Left lobe of liver (tissue), 2 donors: ENCODE measurements at regions not wholly inside any gene's neighbourhood (a gene's known extent, or its start where the extent isn't known, plus 50 kb on each side); places are given as distances from the start of the nearest gene placed in this dataset.

Experiments used
- ATAC-seq: fragments of 200-7000 bp; cut with Tn5 transposase; one replicate; pipeline ENCODE4 v1.9.1; 2020; ENCODE audit warnings: mild to moderate bottlenecking, moderate library complexity
- DNase-seq: peaks from one replicate; pipeline ENCODE4 v3.0.0-alpha.2; 2020; ENCODE audit warnings: low spot score
- donor health status: DM: no; HTN: no; CAD: no; lungs with moderate emphysema.
- donor health status: DM: no; HTN: yes; CAD: no.

DNA sequence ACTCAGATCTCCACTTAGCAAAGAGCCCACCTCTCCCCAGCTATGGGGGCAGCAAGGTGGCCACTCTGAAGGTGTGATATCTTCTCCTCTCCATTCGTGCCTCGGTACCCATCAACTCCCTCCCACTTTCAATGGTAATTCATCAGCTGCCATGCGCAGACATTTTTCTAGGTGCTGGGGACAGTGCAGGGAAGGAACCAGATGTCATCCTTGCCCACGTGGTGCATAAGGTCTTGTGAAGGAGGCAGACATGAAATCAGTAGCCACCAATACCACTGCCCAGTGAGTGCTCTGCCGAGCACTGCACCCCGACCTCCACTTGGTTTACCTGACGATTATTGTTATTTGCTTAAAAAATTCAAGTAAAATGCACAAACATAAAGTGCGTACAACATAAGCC lies 76.3 kb upstream of the CSF3R start:
- no peak for ATAC-seq
- no peak for DNase-seq

DNA sequence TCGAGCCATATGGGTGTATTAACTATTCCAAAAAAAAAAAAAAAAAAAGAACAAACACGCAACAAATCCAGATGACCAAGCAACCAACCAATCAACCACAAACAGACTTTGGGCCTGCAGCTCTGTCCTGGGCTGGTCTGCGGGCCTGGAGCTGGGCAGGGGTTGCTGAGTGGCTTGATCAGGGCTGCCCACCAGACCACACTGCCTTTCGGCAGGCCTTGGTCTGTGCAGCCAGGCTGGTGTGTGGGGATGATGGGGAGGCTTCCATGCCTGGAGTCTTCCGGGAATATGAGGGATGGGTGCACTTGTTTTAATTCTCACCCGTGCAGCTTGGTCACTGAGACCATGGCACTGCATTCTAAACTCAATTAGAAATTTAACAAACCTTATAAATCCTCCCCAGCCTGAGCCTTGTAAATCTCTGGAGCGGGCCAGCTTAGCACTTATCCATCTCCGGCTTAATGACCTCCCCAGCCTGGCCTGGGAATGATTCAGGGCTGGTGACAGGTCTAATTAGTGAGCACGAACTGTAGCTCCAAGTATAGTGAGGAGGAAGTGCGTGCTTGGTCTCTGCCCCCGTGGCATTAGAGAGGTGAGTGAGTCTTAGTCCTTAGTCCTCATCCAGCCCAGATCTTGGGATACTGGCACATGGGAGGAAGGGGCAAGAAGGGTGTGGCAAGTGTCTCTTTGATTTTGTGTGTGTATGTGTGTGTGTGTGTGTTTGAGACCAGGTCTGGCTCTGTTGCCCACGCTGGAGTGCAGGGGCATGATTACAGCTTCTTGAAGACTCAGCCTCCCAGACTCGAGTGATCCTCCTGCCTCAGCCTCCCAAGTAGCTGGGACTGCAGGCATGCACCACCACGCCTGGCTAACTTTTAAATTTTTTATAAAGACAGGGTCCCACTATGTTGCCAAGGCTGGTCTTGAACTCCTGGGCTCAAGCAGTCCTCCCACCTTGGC lies 74.6 kb upstream of the CSF3R start:
- no peak for ATAC-seq
- no peak for DNase-seq

DNA sequence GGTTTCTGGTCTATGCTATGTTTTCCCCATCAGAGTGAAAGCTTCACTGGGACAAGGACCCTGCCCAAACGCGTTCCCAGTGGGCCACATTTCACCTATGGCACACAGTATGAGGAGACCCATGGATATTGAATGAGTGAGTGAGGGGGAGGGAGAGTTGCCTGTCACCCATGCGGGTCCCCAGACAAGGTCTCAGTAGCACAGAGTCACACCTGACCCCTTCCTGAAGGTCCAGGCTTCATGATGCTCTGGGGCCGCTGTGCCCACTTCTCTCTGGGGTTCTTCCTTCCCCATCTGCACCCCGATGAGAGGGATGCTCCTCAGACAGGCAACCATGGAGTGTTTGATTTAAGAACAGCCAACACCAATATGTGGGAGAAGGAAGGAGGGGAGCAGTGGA lies 72.3 kb upstream of the CSF3R start:
- no peak for DNase-seq

DNA sequence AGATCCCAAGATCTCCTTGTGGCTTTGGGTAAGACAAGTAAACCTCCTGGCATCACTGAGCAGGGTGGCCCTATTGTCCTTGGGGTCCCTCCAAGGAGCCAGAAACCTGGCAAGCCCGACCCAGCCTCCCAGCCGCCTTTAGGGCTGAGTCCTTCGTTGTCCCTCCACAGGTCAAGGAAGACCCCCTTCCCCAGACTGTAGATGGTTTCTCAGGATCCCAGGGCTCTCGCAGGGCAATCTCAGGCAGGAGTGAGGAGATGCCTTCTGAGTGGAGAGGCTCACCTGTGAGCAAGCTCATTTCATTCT lies 71.6 kb upstream of the CSF3R start:
- no peak for DNase-seq
- no peak for ATAC-seq

More for the DNA sequence above, 72.3 kb upstream of the CSF3R start:
- ATAC-seq = no peak

DNA sequence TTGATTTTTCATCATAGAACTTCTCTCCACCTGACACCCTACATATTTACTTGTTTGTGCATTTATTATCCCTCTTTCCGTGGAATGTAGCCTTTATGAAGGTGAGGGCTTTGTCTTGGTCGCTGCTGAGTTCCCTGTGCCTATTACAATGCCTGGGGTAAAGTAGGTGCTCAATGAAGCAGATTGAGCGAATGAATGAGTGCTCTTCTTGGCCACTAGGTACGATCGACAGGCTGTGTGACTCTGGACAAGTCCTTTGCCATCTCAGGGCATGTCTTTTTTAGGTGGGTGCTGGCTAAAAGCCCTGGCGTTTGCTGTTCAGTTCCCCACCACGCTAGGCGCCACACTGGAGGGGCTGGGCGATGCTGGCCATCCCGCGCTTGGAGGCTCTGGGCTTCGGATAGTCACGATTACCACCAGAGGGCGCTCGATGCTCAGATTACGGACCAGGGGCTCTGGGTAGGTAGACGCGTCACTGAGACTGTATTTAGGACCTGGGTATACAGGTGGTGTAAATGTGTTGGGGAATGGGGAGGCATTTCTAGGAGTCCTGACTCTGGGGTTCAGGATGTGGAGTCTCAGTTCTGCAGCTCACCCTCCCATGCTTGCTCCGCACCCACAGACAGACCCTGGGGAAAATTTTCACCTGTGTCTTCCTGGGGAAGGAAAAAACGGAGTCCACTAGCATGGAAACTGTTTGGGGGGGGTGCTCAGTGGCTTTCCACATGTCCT lies 71.0 kb upstream of the CSF3R start:
- DNase-seq (peak; percentile 64), ATAC-seq (peak; percentile 92)

DNA sequence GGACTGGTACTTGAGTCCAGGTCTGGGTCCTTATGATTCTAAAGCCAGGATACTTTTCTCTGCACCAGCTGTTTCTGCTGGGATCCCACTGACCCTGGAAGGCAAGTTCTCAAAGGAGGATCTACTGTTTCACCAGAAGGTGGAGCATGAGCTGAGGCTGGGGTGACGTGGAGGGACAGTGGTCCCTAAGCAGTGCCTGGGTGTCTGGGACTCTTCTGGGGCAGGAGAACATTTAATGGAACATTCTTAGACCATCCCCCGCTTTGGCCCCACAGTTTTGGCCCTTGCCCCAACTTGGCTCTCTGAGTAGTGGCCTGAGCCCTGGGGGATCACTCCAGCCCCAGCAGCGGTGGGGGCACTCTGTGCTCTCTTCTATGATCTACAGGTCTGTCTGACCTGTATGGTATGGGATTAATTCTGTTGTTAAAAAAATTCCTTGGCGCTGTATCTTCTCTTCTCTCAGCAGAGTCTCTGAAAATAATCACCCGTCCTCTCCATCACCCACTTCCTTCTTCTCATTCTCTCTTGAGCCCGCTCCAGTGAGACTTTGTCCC lies 60.3 kb upstream of the CSF3R start:
- peak; percentile 18 for DNase-seq

DNA sequence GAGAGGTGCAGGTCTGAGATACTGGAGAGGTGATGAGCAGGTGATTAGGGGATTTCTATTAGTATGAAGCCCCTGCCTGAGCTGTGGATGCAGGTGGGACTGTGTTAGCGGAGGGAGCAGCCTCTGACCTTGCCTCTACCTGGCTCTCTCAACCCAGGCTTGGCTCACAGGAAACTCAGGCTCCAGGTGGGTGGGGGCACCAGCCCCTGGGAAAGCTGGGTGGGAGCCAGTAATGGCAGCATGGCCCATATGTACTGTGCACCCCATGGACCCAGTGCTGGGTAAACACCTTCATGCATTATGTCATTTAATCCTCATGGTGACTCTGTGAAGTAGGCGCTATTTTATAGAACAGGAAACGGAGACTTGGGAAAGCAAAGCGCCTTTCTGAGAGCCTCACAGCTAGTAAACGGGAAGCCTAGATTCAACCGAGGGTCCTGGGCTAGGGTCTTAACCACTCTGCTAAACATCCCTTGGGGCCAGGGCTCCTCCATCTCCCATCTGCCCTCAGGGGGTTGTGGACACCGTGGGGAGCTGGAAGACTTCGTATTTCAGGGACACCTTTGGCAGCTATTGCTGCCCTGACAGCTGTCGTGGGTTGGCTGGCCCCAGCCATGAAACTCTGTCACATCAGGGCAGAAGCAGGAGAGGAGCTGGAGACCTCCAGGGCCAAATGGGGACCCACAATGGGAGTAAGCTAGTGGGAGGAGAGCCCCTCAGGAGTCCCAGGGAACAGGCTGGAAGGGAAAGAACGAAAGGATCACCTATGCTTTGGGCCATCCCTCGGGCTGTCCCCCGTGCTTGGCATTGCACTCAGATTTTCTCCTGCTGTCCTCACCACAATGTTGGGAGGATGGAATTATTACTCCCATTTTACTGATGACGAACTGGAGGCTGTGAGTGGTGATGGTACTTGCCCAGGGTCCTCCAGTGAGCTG lies 59.6 kb upstream of the CSF3R start:
- no peak for ATAC-seq
- DNase-seq = peak; percentile 33

More for the DNA sequence above, 60.3 kb upstream of the CSF3R start:
- peak; percentile 36 for ATAC-seq

DNA sequence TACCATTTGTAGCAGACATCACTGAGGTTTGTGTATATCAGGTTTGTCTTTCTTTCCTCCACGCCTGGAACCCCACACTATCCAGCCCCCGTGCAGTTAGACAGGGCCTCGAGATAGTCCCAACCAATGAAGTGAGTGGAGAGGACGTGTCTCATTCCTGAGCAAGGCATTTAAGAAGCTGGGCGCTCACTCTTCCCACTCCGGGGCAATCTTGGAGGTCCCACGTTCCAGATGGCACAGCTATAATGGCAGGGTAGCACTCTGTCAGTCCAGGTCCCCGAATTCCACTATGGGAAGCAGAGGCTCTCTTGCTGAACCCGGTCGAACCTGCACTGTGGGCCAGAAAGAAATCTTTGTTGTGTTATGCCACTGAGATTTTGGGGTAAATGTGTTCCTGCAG lies 57.3 kb upstream of the CSF3R start:
- peak; percentile 34 for DNase-seq

DNA sequence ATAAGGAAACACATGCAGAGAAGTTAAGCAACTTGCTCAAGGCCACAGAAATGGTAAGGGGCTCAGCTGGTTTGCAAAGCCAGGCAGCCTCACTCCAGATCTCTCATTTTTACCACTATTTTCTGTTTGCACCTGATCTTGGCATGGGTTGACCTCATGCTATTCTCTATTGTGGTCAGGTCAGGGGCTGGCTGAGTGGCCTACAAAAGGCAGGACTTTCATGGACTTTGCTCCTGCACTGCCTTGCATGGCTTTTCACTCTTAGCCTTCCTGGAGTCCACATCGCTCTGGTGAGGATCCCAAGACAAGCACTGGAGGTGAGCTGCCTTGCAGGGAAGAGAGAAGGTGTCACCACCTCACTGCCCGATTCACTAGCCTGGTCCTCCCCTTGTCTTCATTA lies 56.8 kb upstream of the CSF3R start:
- DNase-seq = peak; percentile 7

More for the DNA sequence above, 57.3 kb upstream of the CSF3R start:
- no peak for ATAC-seq

DNA sequence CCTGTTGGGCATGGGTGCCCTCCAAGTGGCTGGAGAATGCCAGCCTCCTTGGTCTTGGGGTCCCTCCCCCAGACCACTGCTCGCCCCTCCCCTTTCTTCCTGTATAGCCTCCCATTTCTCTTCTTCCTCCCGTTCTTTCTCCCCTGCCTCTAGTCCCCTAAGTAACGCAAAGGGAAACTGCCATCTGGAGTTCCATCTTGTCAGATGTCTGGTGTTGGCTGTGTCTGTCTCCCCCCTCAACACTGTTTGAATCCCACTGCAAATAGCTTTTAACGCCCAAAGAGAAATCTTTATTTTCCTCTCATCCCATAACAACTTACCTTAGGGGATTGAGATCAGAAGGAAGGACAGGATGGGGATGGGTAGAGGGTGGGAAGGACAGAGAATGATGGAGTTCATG lies 55.3 kb upstream of the CSF3R start:
- no peak for ATAC-seq
- no peak for DNase-seq

More for the DNA sequence above, 56.8 kb upstream of the CSF3R start:
- ATAC-seq = peak; percentile 20

DNA sequence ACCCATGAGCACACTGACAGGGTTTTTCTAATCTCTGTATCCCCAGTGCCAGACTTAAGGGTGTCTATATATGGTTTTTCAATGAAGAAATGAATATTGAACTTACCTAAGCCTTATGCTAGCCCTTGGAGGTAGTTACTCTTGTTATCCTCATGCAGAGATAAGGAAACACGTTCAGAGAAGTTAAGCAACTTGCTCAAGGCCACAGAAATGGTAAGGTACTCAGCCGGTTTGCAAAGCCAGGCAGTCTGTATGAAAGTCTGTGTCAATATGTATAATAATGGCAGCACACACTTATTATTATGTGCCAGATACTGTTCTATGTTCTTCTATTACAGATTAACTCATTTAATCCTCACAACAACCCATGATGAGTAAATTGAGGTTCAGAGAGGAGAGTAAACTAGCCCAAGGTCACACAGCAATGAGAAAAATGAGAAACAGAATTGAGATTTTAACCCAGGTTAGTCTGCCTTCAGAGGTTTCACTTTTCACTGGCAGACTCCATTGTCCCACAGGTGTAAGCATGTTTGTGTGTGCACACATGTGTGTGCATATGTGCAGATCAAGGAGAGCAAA lies 54.6 kb upstream of the CSF3R start:
- no peak for ATAC-seq

DNA sequence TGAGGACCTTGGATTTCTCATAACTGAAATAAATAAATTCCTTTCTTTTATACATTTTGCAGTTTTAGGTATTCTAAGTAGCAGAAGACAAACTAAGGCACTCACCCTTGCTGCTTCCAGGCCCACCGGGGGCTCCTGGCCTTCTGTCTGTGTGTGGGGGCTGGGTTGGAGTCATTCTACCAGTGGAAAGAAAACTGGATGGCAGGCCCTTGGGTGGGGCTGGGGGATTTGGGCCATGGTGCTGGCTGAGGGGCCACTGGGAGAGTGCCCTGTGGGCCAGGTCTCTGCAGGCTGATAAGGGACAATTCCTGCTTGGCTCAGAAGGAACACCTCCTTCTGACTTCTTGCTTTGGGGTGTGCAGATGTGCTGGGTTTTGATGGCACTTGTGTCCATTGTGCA lies 54.0 kb upstream of the CSF3R start:
- DNase-seq (peak; percentile 36), ATAC-seq (no peak)

More for the DNA sequence above, 54.6 kb upstream of the CSF3R start:
- no peak for DNase-seq

DNA sequence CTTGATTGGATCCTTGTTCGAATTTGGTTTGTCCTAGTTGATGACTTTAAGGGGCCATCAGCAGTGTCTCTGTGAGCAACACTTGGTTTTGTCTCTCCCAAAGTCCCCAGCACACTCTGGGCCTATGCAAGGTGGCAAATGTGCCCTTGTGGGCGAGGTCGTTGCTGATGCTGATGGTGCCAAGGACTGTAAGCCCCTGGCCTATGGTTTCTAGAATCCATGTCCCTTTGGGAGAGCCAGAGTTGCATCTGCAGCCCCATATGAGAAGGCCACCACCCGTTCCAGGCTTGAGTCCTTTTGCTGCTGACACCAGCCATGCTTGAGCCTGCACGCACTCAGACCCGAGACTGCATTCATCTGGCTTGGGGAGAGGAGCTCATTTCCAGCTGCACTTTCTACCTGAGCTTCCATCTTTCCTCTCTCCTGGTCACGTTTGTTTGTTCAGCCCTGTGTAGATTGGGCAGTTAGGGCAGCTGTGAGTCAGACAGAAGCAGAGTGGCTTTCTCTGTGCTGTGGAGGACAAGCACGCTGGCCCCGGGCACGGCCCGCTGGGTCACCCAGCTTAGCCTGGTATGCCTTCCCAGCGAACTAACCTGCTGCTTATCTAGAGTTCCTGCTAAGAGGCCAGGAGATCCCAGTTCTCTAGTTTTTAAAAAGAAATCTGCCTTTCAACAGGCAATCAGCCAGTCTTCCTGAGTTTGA lies 52.1 kb upstream of the CSF3R start:
- ATAC-seq = no peak
- peak; percentile 31 for DNase-seq

DNA sequence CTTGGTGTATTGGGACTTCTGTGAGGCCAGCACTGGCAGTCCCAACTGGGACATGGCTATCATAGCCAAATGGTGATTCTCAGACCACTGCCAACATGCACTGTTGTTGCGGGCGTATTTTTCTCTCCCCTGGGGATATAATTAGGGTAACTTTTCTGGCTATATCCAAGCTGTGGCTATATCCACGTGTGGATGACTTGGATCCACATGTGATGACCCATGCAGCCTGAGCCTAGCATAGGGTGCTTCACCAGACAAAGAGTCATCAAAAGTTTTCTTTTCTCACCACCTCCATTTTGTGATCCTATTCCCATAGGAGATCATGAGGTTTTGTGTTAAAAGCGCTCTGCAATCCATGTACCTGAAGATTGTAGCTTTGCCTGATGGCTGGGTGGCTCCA lies 51.2 kb upstream of the CSF3R start:
- DNase-seq (no peak), ATAC-seq (no peak)

DNA sequence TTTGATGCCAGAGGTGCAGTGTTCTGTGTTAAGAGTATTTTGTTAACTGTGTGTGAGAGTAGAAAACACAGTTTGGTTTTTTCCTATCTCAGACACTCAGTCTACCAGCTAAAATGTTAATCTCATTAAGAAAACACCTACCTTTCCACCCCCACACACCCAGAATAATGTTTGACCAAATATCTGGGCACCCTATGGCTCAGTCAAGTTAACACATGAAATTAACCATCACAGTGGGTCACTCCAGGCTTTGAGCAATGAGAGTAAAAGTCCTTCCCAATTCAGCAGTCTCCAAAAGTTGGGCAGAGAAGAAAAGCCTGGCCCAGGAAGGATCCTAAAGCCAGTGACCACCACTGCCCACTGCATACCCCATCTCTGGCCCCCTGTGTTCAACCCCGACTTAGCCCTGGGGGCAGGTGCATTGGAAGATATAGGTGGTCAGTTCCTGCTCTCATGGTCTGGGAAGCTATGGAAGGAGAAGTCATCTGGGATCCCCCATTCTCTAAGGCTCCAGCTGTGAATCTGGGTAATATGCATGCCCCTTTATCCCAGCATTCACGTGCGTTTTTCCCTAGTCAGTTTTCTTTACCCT lies 50.2 kb upstream of the CSF3R start:
- no peak for ATAC-seq
- peak; percentile 21 for DNase-seq
